GM19397 (cell line): ENCODE measurements at regions not wholly inside any gene's neighbourhood (a gene's known extent, or its start where the extent isn't known, plus 50 kb on each side); places are given as distances from the start of the nearest gene placed in this dataset.
"Not testable (repeated sequence)": the region's sequence is repeated elsewhere in the genome, so short reads cannot be mapped to it uniquely, and the experiment has no call there.

Experiments
- ATAC-seq: cut with Tn5 transposase; IDR thresholded peaks from one replicate; pipeline ENCODE4 v1.9.1; 2021; ENCODE audit warnings: mild to moderate bottlenecking, moderate library complexity; ENCODE audit not compliant: unreplicated experiment

DNA sequence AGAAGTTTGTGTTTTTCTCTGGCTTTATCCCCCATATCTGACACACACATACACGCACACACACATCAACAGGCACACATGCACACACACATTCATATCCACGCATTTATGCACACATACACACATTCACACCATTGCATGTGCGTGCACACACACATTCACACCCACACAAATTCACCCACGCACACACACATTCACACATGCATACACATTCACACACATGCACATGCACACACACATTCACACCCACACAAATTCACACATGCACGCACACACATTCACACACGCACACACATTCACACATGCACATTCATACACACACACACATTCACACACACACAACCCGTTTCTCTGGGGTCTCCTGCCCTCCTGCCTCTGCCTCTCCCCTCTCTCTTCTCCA, 264.2 kb downstream of the BCL11B start:
- no peak for ATAC-seq

DNA sequence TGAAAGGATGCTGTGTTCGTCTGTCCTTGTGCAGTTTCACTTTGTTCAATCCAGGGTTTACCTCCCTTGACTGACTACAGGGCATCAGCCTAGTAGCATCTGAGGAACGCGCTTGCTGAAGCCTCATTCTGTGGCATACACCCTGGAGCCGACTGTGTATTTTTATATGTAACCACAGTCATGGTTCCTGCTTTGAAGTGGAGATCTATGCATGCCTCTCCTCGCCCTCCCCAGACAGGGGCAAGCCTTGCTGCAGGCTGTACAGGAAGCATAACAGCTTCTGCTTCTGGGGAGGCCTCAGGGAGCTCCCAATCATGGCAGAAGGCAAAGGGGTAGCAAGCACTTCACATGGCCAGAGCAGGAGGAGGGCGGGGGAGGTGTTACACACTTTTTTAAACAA, 262.1 kb downstream of the BCL11B start:
- no peak for ATAC-seq

DNA sequence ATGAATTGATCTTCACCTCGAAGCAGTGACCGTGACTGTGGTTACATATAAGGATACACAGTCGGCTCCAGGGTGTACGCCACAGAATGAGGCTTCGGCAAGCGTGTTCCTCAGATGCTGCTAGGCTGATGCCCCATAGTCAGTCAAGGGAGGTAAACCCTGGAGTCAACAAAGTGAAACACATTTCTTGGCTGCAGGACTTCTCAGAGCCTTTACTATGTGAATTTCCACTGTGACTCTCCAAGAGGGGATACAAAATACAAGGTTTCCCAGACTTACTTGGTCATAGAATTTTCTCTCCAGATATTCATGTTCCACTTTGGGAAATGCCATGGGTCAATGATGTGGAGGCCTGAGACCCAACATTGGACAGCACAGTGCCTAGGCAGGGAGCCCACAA, 260.6 kb downstream of the BCL11B start:
- ATAC-seq: no peak

DNA sequence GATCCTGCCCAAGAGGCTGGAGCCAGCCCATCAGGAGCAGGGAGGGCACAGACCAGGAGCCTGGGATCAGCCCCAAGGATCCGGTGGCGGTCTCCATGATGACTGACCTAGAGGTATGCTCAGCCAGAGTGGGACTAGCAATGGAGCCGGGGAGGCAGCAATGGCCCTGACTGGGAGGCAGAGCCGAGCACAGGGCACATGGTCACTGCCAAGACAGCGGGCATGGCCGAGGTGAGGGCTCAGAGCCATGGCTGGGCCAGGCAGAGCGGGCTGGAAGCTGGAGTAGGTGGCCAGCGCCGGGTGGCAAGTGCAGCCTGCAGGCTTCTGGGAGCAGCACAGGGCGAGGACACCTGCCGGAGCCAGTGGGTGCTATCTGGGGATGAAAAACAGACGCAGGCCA, 259.3 kb downstream of the BCL11B start:
- ATAC-seq: no peak

DNA sequence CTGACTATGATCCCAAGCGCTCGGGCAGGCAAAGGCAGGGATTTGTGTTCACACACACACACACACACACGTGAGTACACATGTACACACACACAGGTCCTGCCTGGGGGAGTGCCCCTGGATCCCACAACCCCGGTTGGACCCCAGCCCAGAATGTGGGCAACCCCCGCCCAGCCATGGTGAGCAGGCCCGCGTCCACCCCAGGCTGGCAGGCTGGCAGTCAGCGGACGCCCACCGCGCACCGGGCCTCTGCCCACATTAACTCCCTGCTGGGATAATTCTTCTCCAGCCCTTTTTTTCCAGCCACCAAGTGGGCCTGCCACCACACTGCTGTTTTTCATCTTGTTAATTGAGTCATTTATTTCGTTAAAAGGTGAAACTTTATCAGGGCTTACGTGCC, 256.2 kb downstream of the BCL11B start:
- ATAC-seq: no peak

DNA sequence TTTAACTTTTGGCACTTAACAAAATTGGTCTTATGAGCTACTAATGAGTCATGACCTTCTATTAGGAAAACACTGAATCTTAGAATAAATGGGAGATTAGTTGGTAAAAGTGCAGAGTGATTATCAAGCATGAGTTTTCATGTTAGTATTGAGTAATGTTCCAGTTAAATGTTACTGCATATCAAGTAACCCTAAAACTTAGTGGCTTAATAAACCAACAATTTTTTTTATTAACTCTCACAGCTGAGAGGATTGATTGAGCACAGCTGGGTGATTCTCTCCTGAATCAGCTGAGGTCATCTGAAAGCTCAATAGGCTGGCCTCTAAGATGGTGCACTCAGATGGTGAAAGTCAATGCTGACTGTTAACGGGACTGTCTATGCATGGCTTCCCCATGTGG, 248.6 kb downstream of the BCL11B start:
- ATAC-seq: no peak

DNA sequence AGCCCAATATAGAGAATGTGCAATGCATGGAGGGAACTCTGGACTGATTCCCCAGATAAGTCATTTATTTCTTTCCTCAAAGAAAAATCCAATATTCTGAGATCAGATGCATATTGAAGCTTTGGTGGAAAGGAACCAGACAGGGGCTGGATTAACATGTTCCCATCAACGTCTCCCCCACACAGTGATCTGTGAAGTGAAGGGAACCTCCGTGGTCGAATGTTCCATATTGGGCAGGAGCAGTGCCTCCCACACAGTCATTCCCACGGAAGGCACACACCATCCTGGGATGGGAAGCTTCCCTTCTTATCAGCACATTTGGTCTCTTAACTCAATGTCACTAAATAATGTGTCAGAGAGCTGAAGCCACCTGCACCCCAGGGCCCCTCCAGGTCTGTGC, 247.1 kb downstream of the BCL11B start:
- ATAC-seq: no peak

DNA sequence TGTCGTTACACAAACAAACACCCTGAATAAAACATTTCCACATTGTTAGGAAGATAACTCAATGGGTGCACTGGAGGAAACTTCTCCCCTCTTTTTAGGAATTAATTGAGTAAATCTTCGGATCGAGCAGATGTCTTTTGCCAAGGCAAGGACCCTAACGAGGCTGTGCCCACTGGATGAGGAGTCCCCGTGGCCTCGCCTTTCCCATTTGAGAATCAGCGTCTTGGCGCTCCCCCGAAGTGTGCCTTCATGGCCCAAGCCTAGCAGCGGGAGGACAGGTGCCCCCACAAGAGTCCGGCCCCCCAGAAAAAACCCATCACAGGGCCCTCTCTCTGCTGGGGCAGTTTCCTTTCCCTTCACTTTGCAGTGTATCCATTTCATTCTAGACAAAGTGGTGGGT, 246.6 kb downstream of the BCL11B start:
- no peak for ATAC-seq

DNA sequence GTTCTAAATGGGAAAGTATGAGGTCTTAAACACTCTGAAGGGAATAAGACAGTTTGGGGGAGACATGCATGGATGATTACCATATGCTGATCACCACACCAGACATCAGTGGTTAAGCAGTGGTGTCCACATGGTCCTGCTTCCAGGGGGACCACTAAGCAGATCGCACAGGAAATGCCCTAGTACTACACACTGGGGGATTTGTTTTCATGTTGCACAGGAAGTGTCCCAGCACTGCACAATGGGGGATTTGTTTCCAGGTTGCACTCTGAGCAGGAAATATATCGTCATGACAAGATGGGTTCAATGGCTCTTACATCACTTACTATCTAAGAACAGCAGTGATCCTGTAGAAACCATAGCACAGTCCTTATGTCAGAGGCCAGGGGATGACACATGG, 245.5 kb downstream of the BCL11B start:
- ATAC-seq: no peak

DNA sequence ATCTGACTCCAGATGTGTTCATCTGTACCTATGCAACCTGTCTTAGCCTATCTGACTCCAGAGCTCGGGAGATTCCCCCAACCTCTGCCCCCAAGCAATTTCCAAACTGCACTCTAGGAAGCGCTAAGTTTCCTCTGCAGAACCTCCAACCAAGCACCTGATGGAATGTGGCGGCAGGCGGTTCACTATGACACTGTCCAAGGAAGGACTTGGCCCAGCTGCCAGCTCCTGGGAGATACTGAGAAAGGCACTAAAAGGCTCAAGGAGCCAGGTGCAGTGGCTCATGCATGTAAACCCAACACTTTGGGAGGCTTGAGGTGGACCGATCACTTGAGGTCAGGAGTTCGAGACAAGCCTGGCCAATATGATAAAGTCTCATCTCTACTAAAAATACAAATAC, 244.0 kb downstream of the BCL11B start:
- ATAC-seq: no peak

DNA sequence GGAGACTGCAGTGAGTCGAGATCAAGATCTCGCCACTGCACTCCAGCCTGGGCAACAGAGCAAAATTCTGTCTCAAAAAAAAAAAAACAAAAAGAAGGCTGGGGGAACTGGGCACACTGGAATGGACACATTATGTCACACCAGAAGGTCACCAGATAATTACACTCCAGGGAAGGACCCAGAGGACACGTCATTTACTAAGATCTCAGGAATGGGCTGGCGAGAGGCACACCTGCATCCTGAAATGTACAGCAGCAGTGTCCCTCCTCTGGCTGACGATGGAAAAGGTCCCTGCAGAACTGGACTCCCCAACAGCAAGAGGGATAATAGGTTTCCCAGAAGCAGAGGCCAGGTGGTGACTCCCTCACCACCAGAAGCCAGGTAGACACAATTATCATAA, 243.5 kb downstream of the BCL11B start:
- ATAC-seq: no peak

DNA sequence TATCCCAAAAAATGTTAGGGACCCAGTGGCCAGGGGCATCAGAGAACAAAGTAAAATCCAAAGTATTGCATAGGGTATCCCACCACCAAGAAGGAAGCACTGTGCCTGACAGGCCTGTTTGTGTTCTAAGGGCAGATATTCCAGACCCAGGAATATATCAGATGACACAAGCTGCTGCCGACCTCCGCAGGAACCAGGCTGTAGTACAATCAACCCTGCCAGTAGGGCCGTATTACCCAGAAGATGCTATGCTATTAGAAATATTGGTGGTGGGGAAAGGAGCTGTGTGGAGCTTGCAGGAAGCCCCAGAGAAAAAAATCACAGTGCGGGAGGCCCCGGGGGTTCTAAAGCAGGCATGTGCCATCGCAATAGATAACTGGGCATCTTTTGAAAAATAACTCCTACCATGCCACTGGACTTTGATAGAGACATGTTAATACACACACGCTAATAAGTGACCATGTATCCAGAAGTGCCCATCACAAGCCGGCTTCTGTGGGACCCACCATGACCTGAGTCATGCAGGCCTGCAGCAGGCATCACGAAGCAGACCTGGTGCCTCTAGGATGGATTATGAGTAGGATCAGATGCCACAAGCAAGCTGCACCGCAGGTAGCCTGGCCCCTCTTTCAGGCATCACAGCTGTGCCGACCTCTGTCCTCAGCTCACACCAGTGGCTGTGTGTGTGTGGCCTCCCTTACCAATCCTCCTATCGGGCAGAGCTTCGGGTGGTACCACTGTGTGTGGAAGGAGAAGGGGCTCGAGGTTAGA, 242.7 kb downstream of the BCL11B start:
- ATAC-seq: no peak

DNA sequence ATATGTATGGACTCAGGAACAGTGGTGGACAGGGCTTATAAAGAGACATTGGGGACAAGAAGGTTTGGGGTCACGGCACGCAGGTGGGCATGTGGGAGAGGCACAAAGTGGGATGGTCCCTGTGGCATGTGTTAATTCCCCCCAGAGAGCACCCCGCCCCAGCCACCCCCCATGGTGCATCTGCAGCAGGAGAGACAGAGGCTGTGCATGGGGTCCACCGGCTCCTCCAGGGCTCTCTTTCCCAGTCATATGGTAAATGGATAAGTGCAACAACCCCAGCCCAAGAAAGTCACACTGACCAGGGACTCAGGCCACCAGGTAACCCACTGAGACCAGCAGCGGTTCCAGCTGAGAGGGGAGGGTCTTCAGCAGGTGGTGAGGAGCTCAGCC, 242.1 kb downstream of the BCL11B start:
- no peak for ATAC-seq

DNA sequence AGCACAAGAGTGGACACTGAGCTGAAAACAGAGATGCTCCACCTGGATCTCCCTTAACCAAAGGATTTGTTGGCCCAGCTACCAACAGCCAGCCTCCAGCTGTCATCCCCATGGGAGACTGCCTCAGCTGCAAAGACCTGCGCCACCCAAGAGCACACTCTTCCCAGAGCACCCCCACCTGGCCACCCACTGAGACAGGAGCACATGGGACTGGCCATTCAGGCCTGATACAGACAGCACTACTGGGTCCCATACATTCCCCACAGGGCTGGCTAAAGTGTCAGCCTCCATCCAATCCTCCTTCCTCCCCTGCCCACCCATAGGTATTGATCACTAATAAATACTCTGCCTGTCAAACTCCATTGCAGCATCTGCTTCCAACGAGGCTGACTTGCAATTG, 241.5 kb downstream of the BCL11B start:
- ATAC-seq: no peak

DNA sequence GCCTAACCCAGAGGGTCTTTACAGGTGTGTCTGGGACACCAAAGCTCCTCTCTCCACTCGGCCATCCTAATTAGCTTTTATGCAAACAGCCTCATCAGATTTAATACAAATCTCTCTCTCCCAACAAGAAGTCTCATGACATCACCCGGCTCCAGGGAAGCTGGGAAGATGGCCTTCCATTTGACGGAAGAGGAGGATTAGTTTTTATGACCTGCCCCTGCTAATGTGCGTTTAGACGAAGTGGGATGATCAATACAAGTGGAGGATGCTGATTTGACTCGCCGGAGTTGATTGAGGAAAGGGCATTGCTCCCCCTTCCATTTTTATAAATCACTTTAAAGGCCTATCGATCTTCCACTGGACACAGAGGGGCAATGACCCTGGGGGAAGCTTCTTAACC, 239.2 kb downstream of the BCL11B start:
- ATAC-seq: no peak

DNA sequence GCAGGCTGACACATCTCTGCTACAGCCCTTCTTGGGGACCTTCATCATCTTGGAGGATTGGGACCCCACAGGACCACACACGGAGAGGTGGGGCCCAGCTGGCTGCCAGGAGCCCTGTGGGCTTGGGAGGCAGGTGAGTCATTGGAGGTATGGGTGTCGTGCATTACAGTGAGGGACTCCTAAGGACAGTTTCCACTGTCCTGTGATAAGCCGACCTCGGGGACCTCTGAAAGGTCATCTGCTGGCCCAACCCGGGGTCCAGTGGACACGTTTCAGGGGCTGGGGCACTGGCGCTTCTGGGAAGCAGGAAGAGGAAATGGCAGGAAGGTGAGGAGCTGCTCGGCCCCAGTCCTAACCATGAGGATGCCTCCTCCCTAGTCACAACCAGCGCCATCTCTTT, 238.0 kb downstream of the BCL11B start:
- ATAC-seq: no peak

DNA sequence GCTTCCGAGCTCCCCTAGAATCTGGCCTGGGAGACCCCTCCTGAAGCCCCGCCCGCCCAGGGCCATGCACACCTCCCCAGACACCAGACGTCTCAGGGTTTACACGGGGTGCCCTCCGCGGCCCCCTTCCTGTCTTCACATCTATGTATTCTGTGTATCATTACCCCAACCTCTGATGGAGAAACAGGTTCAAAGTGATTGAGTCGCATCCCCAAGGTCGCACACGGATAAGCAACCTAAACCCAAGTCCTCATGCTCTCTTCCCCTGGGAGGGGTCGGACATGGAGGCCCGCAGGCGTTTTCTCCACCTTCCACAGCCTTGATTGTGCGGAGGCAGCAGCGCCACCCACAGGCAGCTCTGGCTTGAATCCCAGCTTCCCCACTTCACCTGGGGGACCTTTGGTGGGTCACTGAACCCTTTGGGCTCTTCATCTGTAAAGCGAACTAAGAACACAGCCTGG, 237.3 kb downstream of the BCL11B start:
- ATAC-seq: no peak

DNA sequence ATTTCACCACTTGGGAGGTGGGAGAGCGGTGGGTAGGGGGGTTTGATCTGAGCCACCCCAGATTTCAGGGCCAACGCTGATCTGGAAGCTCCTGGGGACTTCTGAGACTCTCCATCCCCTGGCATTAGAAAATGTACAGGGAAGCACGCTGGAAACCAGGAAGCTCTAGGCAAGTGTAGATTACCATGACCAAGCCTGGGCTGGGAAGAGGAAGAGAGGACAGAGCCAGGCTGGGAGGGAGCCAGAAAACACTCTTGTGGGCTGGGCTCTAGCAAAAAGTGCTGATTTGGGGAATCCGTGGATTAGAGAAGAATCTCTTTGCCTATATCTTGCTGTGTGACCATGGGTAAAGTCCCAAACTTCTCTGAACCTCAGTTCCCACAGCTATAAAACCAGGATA, 236.7 kb downstream of the BCL11B start:
- no peak for ATAC-seq

DNA sequence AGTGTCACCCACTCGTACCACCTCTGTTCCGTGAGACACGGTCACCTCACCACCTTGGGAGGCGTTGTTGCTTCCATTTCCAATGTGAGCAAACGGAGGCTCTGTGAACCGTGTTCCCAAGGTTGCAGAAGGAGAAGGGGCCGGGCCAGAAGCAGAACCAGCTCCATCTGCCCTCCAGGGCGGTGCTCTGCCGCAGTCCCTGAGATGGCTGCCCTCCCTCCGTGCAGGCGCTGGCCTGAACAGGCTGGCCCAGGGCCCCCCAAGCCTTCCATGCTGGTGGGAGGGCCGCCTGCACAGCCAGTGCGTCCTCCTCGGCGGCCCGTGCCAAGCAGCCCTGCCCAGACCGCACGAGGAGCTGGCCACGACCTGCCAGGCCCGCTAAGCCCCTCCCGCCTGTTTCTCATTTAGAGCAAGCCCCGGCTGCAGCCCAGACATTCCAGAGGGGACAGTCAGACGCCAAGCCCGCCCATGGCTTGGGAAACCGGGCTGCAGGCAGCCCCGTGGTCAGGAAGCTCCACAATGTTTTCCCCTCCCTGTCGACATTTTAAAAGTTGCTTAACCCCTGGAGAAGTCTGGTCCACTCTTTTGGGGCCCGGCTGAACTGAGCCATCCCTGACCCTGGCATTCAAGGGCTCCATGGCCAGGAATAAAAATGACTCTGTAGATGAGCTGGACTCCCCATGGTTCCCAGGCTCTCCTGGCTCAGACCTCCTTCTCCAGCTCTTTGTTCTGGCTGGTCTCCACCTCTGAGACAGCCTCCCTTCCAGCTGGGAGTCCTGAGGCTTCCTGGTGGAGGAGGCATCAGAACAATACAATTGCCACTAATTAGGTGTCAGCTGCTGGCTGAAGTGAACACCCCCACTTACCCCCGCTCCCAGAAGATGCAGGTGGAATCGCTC, 236.0 kb downstream of the BCL11B start:
- ATAC-seq: no peak

DNA sequence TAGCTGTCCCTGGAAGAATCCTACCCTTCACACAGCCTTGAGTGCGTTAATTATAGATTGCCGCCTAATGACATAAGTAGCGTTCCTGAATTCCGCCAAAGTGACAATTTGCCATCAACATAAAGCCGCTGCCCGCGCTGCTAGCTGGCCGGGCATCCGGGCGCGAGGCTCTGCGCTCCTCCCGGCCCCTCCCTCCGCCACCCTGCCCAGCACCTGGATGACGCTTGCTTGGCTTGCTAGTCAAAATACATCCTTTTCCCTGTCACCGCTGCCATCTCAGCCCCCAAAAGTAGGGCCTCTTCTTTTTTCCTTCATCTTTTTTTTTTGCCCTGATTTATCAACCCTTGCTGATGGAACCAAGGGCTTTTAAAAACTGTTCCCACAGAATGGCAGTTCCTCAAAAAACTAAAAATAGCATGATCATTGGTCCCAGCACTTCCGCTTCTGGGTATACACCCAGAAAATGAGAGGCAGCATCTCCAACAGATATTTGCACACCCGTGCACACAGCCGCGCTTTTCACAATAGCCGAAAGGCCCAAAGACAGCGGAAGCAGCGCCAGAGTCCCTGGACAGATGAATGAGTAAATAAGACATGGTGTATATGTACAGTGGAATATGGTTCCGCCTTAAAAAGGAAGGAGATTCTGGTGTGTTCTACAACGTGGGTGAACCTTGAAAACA, 235.2 kb downstream of the BCL11B start:
- no peak for ATAC-seq

DNA sequence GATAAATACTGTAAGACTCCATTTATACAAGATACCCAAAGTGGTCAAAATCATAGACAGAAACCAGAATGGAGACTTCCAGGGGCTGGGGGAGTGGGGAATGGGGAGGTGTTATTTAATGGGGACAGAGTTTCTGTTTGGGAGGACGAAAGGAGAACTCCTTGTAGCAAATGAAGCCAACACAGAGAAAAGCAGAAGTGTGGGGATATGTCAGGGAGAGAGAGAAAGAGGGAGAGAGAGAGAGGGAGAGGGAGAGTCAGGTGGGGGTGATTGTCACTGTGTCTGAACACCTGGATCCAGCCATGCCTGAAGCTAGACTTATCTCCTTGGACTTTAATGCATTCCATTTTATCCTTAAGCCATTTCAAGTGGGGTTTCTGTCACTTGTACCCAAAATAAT, 234.7 kb downstream of the BCL11B start:
- not testable (repeated sequence) for ATAC-seq
